ENCODE measurements at regions not wholly inside any gene's neighbourhood (a gene's known extent, or its start where the extent isn't known, plus 50 kb on each side); places are given as distances from the start of the nearest gene placed in this dataset.

DNA sequence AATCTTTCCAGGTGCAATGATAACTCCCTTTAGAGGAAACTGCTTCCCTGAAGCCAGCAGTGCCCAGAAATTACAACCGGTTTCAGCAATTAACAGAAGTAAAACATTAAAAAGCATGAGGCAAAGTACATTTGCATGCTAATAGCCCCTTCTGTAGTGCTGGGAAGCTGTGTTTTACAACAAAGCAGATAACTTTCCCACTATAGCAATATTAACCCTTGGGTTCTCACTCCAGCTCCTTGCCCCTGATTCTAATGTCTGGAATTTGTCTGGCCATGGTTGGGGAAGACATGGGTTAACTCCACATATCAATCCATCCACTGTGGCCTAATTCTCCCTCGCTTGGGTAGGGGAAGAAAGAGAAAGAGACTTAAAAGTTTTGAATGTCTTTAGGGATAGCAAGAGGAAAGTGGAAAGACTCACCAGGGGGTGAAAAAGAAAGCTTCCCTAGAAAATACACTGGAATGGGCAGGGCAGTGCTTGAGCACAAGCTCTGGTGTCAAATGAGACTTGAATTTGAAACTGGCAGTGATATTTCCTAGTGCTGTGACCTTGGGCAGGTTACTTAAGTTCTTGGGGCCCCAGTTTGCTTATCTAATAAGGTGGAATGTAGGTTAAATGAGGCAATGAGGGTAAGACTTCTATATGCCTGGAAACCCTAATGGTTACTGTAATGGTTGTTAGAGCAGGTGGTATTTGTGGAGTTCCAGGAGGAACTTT is 102.0 kb downstream of the SOX9 start:
- Histone ChIP-seq H3K4me3 (no peak overlapping the region), H3K36me3 (no peaks in the 10 kb centered on the region), H3K27me3 (peaks cover 23% of the 10 kb centered on the region), H3K4me1 (no peaks in the 10 kb centered on the region), H3K9me3 (no peaks in the 10 kb centered on the region), H3K27ac (no peak overlapping the region)
- intact Hi-C loops (cut with DNase I) = no loop called here
- no peak for ATAC-seq
- DNase-seq = no peak
- TF ChIP-seq, protein P1, sequence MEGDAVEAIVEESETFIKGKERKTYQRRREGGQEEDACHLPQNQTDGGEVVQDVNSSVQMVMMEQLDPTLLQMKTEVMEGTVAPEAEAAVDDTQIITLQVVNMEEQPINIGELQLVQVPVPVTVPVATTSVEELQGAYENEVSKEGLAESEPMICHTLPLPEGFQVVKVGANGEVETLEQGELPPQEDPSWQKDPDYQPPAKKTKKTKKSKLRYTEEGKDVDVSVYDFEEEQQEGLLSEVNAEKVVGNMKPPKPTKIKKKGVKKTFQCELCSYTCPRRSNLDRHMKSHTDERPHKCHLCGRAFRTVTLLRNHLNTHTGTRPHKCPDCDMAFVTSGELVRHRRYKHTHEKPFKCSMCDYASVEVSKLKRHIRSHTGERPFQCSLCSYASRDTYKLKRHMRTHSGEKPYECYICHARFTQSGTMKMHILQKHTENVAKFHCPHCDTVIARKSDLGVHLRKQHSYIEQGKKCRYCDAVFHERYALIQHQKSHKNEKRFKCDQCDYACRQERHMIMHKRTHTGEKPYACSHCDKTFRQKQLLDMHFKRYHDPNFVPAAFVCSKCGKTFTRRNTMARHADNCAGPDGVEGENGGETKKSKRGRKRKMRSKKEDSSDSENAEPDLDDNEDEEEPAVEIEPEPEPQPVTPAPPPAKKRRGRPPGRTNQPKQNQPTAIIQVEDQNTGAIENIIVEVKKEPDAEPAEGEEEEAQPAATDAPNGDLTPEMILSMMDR (IDR thresholded peaks at IDR 0.05) = no peak

DNA sequence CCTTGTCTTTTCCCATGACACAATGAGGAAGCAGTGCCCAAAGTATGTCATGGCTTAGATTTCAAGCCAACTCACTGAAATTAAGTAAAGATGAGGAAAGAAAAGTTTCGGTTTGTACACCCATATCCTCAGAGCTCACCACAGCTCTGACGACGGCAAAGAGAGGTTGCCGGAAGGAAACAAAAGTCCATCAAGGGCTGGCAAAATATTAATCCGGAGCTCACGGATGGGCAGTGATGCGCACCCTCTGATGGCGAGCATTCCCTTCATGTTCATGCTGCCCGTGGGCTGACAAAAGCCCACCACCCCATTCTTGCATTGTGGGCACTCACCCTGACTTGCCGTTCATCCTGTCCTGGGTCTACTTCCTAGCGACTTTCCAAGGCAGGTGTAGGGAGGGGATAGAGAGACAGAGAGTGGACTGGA is 103.1 kb downstream of the SOX9 start:
- no peaks in the 10 kb centered on the region for H3K36me3 ChIP-seq
- H3K9me3 ChIP-seq = no peaks in the 10 kb centered on the region
- H3K4me3 ChIP-seq = no peak overlapping the region
- DNase-seq (no peak), ATAC-seq (no peak)
- no peaks in the 10 kb centered on the region for H3K4me1 ChIP-seq
- TF ChIP-seq, protein P1 (IDR thresholded peaks at IDR 0.05) = no peak
- H3K27ac ChIP-seq = no peak overlapping the region
- intact Hi-C loops (cut with DNase I) = no loop called here
- peaks cover 16% of the 10 kb centered on the region for H3K27me3 ChIP-seq

DNA sequence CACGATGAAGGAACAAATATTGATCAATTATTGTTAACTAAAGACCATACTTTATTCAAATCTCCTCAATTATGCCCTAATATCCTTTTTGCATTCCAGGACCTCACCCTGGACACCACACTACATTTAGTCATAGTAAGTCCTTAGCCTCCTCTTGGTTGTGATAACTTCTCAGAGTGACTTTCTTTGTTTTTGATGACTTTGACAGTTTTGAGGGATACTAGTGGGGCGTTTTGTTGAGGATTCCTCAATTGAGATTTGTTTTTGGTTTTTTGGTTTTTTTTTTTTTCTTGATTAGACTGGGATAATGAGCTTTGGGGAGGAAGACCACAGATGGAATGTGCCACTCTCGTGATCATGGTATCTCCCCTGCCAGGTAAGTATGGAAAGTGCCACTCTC is 105.5 kb downstream of the SOX9 start:
- Histone ChIP-seq H3K27ac (no peak overlapping the region), H3K27me3 (no peaks in the 10 kb centered on the region), H3K4me3 (no peak overlapping the region), H3K4me1 (no peaks in the 10 kb centered on the region), H3K9me3 (no peaks in the 10 kb centered on the region), H3K36me3 (no peaks in the 10 kb centered on the region)
- DNase-seq = no peak
- no peak for ATAC-seq
- intact Hi-C loops (cut with DNase I) = no loop called here
- TF ChIP-seq, protein P1 (IDR thresholded peaks at IDR 0.05) = no peak

DNA sequence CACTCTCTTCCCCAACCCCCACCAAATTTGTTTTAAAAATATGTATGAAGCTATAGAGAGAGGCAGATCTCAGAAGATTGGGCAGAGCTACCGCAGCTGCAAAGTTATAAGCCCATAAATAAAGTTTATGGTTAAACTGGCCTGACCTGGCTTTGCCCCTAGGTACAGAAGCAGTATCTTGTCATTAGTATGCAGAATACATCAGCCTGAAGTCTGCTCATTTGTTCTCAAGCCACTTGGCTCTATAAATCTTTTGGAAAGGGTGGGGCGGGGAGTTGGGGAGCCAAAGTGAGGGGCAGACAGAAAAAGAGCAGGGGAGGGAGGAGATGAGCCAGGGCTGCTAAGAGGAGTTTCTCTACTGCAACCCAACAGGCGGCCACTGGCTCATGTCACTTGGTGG is 113.2 kb downstream of the SOX9 start:
- DNase-seq = no peak
- TF ChIP-seq, protein P1 (IDR thresholded peaks at IDR 0.05) = no peak
- no peaks in the 10 kb centered on the region for H3K36me3 ChIP-seq
- no peaks in the 10 kb centered on the region for H3K9me3 ChIP-seq
- no peak overlapping the region for H3K4me3 ChIP-seq
- H3K27ac ChIP-seq = no peak overlapping the region
- H3K4me1 ChIP-seq = no peaks in the 10 kb centered on the region
- ATAC-seq = no peak
- intact Hi-C loops (cut with DNase I) = loop anchor here (10.0 kb wide), 1 partner anchor 739 kb away; no protein-coding TSS in a partner anchor
- no peaks in the 10 kb centered on the region for H3K27me3 ChIP-seq

DNA sequence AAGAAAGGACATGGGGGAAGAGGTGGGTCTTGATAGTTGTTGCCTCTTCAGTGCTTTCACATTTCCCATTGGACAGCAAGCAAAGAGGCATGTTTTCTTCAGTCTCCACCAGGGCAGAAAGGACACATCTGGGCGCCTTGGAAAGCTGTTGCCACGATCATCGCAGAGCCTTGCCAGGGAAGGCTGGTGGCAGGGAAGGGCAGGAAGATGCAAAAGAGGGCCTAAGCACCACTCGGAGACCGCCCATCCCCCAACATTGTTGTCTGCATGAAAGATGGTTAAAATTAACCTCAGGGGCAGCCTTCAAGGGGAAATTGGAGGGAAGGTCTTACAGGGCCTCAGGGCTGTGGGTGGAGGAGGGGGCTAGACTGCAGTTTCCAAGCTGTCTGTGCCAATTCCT is 114.2 kb downstream of the SOX9 start:
- Histone ChIP-seq H3K36me3 (no peaks in the 10 kb centered on the region), H3K4me1 (no peaks in the 10 kb centered on the region), H3K27me3 (no peaks in the 10 kb centered on the region), H3K27ac (no peak overlapping the region), H3K4me3 (no peak overlapping the region), H3K9me3 (no peaks in the 10 kb centered on the region)
- ATAC-seq (no peak), DNase-seq (no peak)
- TF ChIP-seq, protein P1 (IDR thresholded peaks at IDR 0.05) = no peak
- intact Hi-C loops (cut with DNase I) = loop anchor here (10.0 kb wide), 1 partner anchor 740 kb away; no protein-coding TSS in a partner anchor
